T follicular helper cell (primary cell): ENCODE measurements at regions not wholly inside any gene's neighbourhood (a gene's known extent, or its start where the extent isn't known, plus 50 kb on each side); places are given as distances from the start of the nearest gene placed in this dataset.

ENCODE experiments used
- DNase-seq: peaks from one replicate; pipeline ENCODE4 v3.0.0-alpha.2; 2020; ENCODE audit warnings: low read depth

DNA sequence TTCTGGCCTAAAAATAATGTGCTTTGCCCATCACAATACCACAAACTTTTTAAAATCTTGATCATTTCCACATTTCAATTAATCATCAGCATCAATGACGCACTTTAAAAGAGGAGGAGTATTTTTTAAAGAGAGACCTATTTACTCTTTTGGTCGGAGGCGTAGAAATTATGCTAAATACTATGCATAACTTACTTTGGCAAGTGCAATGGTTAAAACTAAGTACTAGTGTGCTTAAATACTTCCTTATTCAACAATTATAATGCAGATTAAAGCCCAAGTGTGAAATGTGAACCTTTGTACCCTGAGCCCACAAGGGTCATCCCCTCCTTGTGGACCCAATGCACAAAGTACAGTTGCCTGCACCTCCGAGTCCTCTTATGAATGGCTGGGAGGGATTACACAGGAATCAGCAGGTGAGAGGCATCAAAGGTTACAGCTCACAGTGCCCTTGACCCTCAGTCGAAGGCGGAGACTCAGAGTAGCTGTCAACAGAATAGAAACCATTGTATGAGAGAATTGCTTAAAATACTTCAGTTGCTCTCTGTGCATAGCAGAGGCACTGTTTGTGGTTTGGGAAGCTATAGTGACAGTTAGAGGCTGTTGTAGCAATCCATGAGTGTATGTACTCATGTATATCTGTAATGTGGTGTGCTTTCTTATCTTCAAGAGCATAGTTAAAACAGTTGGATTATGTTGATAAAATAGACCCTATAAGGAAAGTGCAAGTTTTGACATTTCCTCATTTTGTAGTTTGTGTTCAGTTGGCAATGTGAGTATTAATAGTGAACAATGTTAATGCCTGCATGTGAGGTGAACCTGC, 151.7 kb upstream of the ITGA4 start:
- no peak for DNase-seq

GRCh38 chr2:181306785-181307184, 150.4 kb upstream of the ITGA4 start:
- no peak for DNase-seq

DNA sequence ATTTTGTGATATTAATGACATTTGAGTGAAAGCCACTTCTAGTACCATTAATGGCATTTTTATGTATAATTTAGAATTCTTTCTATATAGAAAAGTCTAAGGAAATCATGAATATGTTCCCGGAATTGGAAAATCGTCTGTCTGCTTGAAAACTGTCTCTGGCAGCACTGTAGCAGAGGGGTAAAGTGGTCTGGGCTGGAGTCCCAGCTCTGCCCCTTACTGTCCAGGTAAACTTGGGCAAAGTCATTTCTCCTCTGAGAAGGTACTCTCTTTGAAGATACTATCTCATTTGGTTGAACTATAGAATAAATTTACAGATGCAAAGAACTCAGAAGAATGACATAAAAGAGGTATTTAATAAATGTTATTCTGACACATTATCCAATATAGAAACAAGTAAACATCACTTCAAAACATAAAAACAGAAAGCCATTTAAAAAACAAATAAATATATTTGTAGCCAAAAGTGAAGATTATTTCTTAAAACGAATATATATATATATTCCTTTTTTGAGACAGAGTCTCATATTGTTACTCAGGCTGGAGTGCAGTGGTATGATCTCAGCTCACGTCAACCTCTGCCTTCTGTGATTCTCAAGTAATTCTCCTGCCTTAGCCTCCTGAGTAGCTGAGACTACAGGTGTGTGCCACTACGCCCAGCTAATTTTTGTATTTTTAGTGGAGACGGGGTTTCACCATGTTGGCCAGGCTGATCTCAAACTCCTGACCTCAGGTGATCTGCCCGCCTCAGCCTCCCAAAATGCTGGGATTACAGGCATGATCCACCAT, 149.8 kb upstream of the ITGA4 start:
- DNase-seq: no peak

DNA sequence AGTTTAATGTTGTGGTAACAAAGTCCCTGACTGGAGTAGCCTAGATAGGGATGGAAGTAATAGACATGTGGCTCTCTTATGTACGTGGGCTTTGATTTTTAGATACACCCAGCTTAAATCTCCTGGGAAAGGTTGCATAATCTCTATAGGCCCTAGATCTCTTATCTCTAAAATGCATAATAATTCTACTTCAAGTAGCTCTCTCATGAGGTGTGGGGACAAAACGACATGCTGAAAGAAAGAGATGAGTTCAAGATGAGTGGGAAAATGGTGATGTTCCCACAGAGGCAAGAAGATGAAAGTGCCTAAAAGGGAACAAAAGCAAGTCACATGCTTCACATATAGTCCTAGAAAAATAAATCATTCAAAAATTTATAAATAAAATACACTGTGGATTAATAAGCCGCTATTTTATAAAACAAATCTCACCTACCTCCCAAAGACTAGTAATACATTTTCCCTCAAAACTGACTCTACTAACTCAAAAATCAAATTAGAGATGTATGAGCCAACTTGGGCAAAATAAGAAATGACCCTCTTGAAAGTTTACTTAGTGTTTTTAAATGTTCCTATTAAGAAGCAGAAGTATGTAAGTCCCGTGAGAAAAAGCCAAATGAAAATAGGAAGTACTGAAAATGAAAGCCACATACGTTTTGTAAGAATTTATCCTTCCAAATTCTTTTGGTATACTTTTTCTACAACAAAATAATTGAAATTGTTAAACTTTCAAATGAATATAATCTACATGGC, 148.2 kb upstream of the ITGA4 start:
- no peak for DNase-seq

DNA sequence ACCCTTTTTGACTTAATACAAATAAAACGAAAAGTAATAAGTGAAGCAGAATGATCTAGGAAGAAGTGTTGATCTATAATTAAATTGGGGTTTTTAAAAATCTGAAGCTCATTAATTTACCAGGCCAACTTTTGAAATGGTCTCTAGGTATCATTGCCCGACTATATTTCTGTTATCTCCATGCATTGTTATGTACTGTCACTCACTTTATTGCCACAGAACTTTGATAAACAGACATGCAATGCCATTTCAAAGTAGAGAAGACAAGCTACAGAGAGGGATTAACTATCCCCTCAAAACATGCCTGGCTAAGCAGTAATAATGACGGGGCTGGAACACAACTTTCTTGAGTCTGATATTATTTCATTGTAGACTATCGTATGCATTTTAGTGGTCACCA, 147.6 kb upstream of the ITGA4 start:
- no peak for DNase-seq

- DNase-seq: no peak
These were observed 146.2 kb upstream of the ITGA4 start for GRCh38 chr2:181310967-181311366.

GRCh38 chr2:181311837-181312236, 145.3 kb upstream of the ITGA4 start:
- DNase-seq: no peak

GRCh38 chr2:181312515-181312927, 144.7 kb upstream of the ITGA4 start:
- DNase-seq: no peak

- no peak for DNase-seq
These were observed 143.3 kb upstream of the ITGA4 start for GRCh38 chr2:181313845-181314244.

GRCh38 chr2:181314551-181314950, 142.6 kb upstream of the ITGA4 start:
- DNase-seq: no peak

- no peak for DNase-seq
These were observed 139.7 kb upstream of the ITGA4 start for GRCh38 chr2:181317511-181317910.

- no peak for DNase-seq
These were observed 138.5 kb upstream of the ITGA4 start for GRCh38 chr2:181318504-181319280.

DNA sequence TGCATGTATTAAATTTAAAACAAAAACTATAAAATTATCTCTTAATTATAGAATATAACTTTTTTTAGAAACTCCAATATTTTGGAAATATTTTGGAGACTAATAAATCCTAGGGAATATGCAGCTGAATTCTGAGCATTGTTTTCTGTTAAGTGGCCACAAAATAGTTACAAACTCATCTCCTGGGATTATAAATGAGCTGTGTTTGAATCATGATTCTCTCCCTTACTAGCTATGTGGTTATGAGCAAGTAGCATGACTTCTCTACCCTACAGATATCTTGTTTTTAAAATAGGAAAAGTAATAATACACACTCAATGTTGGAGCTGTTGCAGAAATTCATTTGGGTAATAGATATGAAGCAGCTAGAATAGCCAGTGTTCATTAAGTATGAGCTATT, 137.9 kb upstream of the ITGA4 start:
- DNase-seq: no peak

- DNase-seq: no peak
These were observed 136.5 kb upstream of the ITGA4 start for GRCh38 chr2:181320638-181321037.

DNA sequence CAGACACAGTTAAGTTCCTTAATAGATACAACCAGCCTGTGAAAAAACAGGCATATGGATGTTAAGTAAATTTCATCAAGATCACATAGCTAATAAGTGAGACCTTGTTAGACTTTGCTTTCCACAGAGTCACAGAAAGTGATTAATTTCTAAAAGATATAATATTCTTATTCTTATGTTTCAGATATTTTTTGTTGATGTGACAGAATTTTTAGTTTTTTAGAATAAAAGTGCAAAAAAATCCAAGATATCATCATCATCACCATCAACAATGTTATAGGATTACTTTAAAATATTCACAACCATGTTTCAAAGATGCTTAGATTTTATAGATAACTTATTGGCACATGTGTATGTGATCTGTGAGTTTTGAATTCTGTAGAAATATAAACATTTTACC, 132.3 kb upstream of the ITGA4 start:
- DNase-seq: no peak

DNA sequence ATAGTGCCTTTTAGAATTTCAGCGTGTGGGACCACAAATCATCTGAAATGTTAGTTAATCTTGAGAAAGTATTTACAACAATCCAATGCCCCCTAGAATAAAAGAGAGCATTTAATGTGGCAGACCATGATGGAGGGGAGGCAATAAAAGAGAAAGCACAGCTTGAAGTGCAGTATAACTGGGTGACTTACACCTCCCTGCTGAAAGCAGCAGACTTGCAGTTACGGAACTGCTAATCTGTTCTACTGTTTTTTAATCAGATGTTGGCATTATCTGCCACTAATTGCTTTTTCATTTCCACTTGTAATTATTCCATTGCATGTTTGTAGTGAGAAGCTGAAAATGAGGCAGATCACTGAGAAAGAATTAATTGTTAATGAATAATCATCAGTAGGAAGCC, 130.5 kb upstream of the ITGA4 start:
- DNase-seq: no peak

GRCh38 chr2:181330286-181330685, 126.9 kb upstream of the ITGA4 start:
- DNase-seq: no peak

DNA sequence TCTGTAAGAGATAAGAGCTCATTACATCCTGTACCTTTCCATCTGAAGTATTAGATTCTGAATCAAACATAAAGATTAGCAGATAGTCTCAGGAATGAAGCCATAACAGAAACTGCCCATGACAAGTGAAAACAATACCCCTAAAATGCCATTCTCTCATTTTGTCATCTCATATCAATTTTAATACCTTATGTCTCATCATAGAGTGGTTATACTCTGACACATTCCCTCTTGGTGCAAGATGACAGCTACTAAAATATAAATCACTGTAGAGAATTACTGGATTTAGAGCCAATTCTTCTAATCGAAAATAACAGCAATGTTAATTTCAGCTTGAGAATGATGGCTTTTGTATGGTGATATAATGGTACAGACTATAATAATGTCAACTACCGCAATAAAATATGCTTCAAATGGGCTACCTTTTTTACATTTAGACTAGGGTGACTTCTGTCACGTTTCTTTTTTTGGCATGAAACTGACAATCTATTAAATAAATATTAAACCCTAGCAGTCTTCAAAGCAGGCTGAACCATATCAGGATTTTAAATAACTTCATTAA, 125.1 kb upstream of the ITGA4 start:
- no peak for DNase-seq

DNA sequence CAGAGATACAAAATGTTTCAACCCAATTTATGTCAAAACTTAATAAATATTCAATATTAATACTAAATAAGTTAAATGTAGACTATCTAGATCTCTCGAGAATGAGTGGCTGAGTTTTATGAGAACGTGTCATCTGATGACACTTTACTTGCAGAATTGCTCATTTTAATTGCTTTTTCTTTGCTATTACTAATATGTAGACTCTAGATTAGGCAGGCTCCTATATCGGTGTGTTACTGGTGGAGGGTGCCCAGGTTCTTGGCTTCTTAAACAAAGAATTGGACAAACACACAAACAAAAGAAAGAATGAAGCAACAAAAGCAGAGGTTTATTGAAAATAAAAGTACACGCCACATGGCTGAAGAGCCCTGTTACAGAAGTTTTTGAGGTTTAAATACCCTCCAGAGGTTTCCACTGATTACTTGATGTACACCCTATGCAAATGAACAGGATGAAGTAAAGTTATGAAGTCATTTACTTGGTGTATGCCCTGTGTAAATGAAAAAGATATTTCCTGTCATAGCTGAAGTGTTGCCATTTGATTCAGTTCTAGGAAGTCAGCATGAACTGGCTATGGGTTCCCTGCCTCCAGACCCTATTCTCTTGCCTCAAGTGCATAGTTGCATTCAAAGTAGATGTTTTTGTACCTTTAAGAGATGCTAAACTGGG, 122.9 kb upstream of the ITGA4 start:
- no peak for DNase-seq

DNA sequence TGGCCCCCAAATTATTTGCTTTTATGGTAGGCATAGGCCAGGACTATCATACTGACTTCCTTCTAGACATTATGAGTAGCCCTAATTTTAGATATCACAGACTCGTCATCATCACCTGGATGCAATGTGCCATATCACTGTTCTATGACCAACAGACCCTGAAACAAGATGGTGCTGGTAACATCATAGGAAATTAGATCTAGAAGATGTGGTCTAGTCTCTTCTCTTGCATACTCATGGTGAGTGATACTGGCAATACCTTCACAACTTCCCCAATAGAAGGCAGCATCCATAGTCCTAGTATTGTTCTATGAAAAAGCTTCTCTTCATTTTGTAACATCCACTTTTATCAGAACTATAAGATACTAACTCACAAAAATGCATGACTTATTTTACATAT, 116.3 kb upstream of the ITGA4 start:
- no peak for DNase-seq
